ENCODE measurements at regions not wholly inside any gene's neighbourhood (a gene's known extent, or its start where the extent isn't known, plus 50 kb on each side); places are given as distances from the start of the nearest gene placed in this dataset.
A peak's percentile ranks its signal among the peaks of the same experiment; 100 is the strongest.
"Not testable (repeated sequence)": the region's sequence is repeated elsewhere in the genome, so short reads cannot be mapped to it uniquely, and the experiment has no call there.

- not testable (repeated sequence) for DNase-seq
Measured at GRCh38 chr11:67873223-67873622, 130.7 kb downstream of the UNC93B1 start.

DNA sequence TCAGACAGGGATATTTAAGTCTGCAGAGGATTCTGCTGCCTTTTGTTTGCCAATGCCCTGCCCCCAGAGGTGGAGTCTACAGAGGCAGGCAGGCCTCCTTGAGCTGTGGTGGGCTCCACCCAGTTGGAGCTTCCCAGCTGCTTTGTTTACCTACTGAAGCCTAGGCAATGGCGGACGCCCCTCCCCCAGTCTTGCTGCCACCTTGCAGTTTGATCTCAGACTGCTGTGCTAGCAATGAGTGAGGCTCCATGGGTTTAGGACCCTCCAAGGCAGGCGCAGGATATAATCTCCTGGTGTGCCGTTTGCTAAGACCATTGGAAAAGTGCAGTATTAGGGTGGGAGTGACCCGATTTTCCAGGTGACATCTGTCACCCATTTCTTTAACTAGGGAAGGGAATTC is 132.7 kb downstream of the UNC93B1 start:
- not testable (repeated sequence) for DNase-seq

DNA sequence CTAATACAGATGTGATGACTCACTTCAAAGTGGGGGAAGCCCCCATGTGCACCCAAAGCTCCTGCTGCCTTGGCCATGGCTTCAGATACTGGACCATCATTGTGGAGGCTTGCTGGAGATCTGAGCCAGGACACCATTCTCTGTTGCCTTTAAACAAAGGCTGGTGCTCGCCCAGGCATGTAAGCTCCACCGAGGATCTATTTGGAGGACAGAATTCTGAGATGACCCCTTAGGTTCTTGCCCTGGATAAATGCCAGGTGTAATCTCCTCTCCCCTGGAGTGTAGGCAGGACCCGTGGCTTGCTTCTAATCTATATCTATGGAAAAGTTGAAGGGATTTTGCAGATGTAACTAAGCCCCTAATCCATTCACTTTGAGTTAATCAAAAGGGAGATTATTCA is 141.0 kb downstream of the UNC93B1 start:
- DNase-seq: not testable (repeated sequence)

DNA sequence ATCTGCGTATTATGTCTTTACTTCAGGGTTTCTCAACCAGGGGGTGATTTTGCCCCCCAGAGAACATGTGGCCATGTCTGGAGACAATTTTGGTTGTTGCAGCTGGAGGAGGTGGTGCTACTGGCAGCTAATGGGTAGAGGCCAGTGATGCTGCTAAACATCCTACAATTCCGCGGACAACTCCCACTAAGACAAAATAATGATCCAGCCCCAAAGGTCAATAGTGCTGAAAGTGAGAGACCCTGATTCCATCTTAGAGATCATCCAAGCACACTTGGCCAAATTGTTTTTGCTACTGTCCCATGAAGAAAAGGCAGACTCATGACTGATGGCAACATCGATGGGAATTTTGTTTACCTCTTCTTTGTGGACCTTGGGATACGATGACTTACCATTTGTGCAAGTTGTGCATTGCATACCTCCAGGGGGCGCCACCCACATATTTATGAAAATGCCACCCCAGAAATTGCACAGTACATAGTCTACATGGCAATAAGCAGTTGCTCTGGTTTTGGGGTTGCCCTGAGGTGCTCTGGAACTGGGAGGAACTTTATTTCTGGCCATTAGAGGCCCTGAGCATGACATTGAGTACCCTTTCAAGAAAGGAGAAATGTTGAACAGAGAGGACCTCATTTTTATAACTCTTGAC is 144.3 kb downstream of the UNC93B1 start:
- DNase-seq: not testable (repeated sequence)

- DNase-seq: not testable (repeated sequence)
Measured at GRCh38 chr11:67850747-67851146, 153.2 kb downstream of the UNC93B1 start.

- DNase-seq: not testable (repeated sequence)
Measured at GRCh38 chr11:67849766-67850165, 154.1 kb downstream of the UNC93B1 start.

DNA sequence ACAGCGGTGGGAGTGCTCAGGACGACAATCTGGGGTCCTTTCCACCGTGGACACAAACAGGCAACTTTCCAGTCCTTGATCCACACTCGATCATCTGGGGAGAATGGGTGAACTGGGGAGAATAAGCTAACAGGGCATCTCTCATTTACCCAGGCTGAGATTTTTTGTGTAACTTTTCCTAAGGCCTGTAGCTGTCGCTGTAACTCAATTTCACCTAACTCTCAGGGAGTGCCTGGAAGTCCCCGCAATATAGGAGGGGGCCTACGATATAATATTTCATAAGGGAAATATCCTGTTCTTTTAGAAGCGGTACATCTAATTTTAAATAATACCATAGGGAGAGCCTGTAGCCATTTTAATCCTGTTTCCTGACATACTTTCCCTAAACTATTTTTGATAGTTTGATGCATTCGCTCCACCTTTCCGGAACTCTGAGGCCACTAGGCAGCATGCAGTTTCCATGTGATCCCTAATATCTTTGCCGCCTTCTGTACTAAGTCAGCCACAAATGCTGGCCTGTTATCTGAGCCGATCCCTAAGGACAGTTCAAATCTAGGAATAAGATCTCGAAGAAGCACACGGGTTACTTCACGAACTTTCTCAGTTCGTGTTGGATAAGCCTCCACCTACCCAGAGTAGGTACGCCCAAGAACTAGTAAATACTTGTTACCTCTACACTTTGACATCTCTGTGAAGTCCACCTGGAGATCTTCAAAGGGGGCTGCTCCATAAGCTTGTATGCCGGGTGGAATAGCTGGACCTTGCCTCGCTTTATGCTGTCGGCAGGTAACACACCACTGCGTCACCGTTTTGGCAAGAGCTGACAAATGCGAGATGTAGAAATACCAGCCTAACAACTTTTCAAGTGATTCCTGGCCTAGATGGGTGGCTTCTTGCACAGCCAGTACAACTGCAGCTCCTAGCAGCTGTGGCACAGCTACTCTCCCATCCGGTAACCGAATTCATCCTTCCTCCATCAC is 155.7 kb downstream of the UNC93B1 start:
- not testable (repeated sequence) for DNase-seq

- DNase-seq: not testable (repeated sequence)
Measured at GRCh38 chr11:67846303-67846702, 157.6 kb downstream of the UNC93B1 start.

- DNase-seq: not testable (repeated sequence)
Measured at GRCh38 chr11:67845296-67845695, 158.6 kb downstream of the UNC93B1 start.

- DNase-seq: not testable (repeated sequence)
Measured at GRCh38 chr11:67840599-67840998, 163.3 kb downstream of the UNC93B1 start.

GRCh38 chr11:67830152-67830551 is 155.7 kb upstream of the ALDH3B2 start:
- DNase-seq: not testable (repeated sequence)

DNA sequence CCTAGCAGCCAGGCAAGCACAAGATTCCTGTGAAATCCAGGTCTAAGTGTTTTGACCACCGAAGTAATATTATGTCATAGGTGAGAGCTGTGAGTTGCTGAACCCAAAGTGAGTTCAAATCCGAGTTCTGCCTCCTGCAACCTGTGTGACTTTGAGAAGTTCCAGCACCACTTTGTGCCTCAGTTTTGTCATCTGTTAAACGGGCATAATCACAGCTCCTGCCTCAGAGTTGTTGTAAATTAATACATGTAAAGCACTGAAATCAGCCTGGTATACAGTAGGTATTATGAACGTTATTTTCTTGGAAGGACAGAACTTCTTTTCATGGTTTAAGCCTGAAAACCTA is 152.5 kb upstream of the ALDH3B2 start:
- not testable (repeated sequence) for DNase-seq

DNA sequence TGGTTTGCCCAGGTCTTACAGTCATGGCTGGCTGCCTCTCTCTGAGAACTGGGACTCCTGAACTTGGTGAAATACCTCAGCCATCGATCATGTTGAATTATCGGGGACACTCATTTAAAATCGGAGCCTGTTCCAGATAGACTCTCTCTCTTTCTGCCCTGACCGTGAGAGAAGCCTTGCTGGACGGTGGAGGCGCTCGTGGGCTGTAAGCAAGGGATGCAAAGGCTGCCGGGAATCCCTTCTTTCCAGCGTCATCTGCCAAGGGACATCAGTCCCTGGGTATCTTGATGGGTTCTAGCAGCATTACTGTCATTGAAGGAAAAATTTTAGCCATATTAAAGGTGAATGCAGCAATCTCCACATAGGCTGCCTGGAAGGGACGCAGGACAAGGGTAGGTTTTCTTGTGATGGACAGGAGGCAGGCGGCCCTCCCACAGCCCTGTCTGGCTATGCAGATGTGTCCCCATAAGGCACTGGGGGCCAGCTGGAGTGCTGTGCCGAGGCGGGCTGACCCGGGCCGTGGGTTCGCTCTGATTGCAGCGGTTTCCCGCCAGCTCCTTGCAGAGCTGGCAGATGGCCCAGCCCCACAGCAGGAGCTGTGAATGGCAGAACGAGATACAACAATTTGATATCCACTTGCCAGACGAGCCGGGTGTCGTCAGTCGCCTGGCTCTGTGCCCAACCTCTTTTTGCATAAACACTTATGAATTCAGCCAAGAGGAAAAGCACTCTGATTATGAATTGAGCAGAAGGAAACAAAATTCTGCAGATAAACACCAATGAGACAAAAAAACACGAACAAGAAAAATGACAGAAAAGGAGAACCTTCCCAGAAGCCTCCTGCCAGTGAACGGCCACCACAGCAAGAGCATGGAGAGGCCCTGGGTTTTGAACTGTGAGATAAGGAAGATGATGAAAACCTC is 151.9 kb upstream of the ALDH3B2 start:
- DNase-seq: not testable (repeated sequence)

DNA sequence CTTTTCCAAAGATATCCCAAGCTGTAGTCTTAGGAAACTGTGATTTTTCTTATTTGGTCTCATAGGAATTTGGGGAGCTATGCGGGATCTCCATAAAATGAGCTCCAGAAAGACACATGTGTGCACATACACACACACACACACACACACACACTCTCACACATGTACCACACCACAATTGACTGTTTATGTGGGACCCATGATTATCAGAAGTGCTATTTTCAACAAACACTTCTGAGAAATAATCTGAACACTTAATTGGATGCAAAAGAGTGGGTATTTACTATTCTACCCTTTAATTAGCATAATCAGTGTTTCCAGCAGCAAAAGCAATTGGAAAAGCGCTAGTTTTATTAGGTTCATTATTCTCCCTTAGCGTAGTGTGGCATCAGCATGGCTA is 150.4 kb upstream of the ALDH3B2 start:
- not testable (repeated sequence) for DNase-seq

DNA sequence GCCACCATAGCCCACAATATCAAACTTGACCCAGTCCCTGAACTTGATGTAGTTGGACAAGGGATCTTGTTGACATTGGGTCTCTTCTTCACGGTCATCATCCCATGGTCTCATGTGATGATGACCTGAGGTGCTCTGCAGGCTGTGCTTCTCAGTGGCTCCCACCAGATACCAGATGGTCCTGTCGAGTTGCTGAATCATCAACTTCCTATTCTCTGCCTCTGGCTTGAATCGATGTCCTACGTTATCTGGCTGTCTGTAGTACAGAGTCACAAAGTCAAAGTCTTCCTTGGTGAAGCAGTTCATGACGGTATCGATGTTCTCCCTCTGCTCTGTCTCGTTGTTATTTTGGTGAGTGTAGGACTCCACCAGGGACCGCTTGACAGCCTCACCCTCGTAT is 145.7 kb upstream of the ALDH3B2 start:
- no peak for DNase-seq

DNA sequence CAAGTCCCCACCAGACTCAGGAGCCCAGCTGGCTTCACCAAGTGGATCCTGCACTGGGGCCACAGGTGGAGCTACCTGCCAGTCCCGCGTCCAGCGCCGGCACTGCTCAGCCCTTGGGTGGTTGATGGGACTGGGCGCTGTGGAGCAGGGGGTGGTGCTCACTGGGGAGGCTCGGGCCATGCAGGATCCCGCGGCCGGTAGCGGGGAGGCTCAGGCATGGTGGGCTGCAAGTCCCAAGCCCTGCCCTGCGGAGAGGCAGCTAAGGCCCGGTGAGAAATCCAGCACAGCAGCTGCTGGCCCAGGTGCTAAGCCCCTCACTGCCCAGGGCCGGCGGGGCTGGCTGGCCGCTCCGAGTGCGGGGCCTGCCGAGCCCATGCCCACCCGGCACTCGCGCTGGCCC is 143.1 kb upstream of the ALDH3B2 start:
- DNase-seq: not testable (repeated sequence)

DNA sequence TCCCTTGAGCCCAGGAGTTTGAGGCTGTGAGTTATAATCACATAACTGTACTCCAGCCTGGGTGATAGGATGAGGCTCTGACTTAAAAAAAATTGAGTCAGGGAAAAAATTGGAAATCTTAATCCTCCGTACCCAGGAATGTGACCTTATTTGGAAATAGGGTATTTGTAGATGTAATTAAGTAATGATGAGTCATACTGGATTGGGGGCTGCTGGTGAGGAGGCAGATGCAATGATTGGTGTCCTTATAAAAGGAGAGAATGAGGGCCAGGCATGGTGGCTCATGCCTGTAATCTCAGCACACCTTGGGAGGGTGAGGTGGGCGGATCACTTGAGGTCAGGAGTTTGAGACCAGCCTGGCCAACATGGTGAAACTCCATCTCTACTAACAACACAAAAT is 134.9 kb upstream of the ALDH3B2 start:
- not testable (repeated sequence) for DNase-seq

GRCh38 chr11:67807896-67808295 is 133.5 kb upstream of the ALDH3B2 start:
- not testable (repeated sequence) for DNase-seq

DNA sequence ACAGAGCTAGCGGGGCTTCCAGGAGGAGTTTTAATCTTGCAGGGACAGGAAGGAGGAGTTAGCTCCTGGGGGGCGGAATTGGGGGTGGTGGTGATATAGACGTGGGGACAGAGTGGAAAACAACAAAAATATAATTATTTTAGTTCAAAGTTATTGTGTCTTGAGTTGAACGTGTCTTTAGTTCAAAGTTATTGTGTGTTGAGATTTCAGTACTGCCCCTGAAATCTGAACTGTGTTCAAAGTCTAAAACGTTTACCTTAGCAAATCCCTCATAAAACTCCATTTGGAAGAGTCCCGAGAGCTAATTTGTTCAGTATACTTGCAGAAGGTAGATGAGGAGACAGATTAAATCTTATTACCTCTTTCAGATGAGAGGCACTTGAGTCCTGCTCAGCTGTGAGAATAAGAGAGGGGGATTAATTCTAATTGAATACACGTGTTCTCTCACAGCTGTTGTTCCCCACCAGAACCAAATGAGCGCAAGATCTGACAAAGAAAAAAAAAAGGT is 132.4 kb upstream of the ALDH3B2 start:
- not testable (repeated sequence) for DNase-seq

DNA sequence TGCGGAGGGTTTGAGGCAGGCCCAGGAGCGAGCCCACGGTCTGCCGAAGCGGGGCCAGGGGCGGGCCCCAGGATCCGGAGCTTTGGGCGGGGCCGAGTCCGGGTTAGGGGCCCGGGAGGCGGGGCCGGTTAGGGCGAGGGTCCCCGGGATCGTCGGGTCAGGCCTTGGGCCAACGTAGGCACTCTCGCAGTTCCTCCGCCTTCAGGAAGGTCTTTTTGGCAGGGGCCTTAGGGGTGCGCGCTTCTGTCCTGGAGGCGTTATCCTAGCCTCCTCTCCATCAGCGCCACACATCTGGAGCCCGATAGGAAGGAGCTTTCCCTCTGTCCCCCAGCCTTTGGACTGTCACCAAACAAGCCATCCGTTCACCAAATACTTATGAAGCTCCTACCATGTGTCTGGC is 131.8 kb upstream of the ALDH3B2 start:
- not testable (repeated sequence) for DNase-seq

DNA sequence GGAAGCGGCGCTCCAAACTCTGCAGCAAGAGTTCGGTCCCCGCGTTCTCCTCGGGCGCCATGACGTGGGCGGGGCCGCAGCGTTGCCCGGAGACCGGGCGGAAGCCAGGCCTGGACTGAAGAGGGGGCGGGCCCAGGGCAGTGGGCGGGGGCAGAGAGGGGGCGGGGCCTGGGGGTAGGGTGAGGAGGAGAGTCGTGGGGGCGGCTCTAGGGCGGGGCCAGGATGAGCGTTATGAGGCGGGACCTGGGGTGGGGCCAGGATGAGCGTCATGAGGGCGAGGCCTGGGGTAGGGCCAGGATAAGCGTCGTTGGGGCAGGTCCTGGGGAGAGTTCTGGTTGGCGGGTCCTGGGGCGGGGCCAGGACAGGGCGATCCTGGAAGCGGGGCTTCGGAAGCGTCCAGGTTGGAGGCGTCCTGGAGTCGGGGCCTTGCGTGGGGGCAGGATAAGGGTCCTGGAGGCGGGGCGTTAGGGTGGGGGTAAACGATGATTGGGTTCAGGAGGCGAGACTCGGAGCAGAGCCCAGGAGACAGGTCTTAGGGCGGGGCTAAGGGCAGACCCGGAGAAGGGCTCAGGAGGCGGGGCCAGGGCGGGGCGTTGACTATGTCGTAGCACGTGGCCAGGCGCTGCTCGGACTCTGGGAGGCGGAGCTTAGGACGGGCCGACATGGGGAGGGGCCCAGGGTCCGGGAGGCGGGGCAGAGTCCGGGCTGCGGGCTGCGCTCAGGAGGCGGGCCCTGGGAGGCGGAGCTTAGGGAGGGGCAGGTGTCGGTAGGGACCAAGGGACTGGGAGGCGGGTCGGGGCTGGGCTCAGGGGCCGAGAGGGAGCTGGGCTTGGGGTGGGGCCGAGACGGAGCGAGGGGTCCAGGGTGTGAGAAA is 131.1 kb upstream of the ALDH3B2 start:
- peak; percentile 94 to 95 for DNase-seq
